OCI-LY7 (cell line): ENCODE measurements at regions not wholly inside any gene's neighbourhood (a gene's known extent, or its start where the extent isn't known, plus 50 kb on each side); places are given as distances from the start of the nearest gene placed in this dataset.

ENCODE experiments used
- BruUV-seq: library from RNA; stranded (reverse); fragments of 400-500 nt; replicated peaks from 2 replicates; lab custom pipeline; 2021; lab: Mats Ljungman, UMichigan
- CTCF ChIA-PET: fragments of 300-600 bp; sonication (Branson Sonifier 250); formaldehyde crosslinking; loops from one replicate; lab custom pipeline; 2022; ENCODE audit warnings: antibody characterized with exemption; ENCODE audit not compliant: unreplicated experiment; lab: Charles Lee
- POLR2A ChIA-PET: fragments of 300-600 bp; sonication (Branson Sonifier 250); formaldehyde crosslinking; loops from one replicate; lab custom pipeline; 2022; ENCODE audit warnings: antibody characterized with exemption; lab: Charles Lee
- DNase-seq: peaks from one replicate; pipeline ENCODE4 v3.0.0-alpha.2; 2015; ENCODE audit warnings: low spot score
- H2AFZ ChIP-seq: fragments of 200-600 bp; sonication (generic), shearing (Covaris generic); 2 replicates; pipeline ENCODE4 v1.6.1; 2014; ENCODE audit warnings: mild to moderate bottlenecking, antibody characterized with exemption, low read length, moderate library complexity
- H3K27ac ChIP-seq: fragments of 200-600 bp; sonication (generic); 2 replicates; pipeline ENCODE4 v1.5.1; 2014; ENCODE audit warnings: mixed run types, low read depth, mild to moderate bottlenecking, moderate library complexity, low read length, inconsistent platforms; ENCODE audit not compliant: poor library complexity, severe bottlenecking
- H3K36me3 ChIP-seq: fragments of 200-600 bp; sonication (generic); 2 replicates; pipeline ENCODE4 v1.6.1; 2014; ENCODE audit warnings: mild to moderate bottlenecking, antibody characterized with exemption, low read length, moderate library complexity, mixed read lengths; ENCODE audit not compliant: insufficient read depth
- H3K4me1 ChIP-seq: fragments of 200-600 bp; sonication (generic); 2 replicates; pipeline ENCODE4 v1.5.1; 2014; ENCODE audit warnings: mild to moderate bottlenecking, low read length; ENCODE audit not compliant: insufficient read depth, poor library complexity, severe bottlenecking
- H3K4me2 ChIP-seq: fragments of 200-600 bp; sonication (generic); 2 replicates; pipeline ENCODE4 v1.6.1; 2014; ENCODE audit warnings: mild to moderate bottlenecking, low read length
- H3K4me3 ChIP-seq: fragments of 200-600 bp; sonication (generic); 2 replicates; pipeline ENCODE4 v1.5.1; 2014; ENCODE audit warnings: mild to moderate bottlenecking, low read depth, low read length; ENCODE audit not compliant: poor library complexity, severe bottlenecking
- H3K79me2 ChIP-seq: fragments of 200-600 bp; sonication (generic); 2 replicates; pipeline ENCODE4 v1.6.1; 2016; ENCODE audit warnings: low read depth, mild to moderate bottlenecking, low read length, moderate library complexity, mixed read lengths; ENCODE audit not compliant: insufficient read depth
- H3K9me2 ChIP-seq: fragments of 200-600 bp; sonication (generic); 2 replicates; pipeline ENCODE4 v1.6.1; 2016; ENCODE audit warnings: mild to moderate bottlenecking, low read length, mixed read lengths; ENCODE audit not compliant: insufficient read depth
- H3K9me3 ChIP-seq: fragments of 200-600 bp; sonication (generic); 2 replicates; pipeline ENCODE4 v1.6.1; 2014; ENCODE audit warnings: mild to moderate bottlenecking, mixed run types, low read length, mixed read lengths
- H4K20me1 ChIP-seq: fragments of 200-600 bp; sonication (generic); 2 replicates; pipeline ENCODE4 v1.6.1; 2014; ENCODE audit warnings: mild to moderate bottlenecking, antibody characterized with exemption, low read length, moderate library complexity, mixed read lengths; ENCODE audit not compliant: insufficient read depth
- CTCF ChIP-seq: fragments of 200-600 bp; sonication (generic); conservative IDR thresholded peaks from 2 replicates; pipeline ENCODE4 v1.5.1; 2014; ENCODE audit warnings: mild to moderate bottlenecking, antibody characterized with exemption, low read length, moderate library complexity, mixed read lengths
- EZH2phosphoT487 ChIP-seq: fragments of 200-600 bp; sonication (generic); IDR thresholded peaks from 2 replicates; pipeline ENCODE4 v1.6.1; 2018; ENCODE audit warnings: low read depth, borderline replicate concordance, mild to moderate bottlenecking, mixed run types, antibody characterized with exemption, low read length, moderate library complexity, mixed read lengths
- intact Hi-C: fragments of 100-400 bp; cut with micrococcal nuclease; formaldehyde crosslinking; loops from one replicate; pipeline ENCODE4 v1.10.0; 2022; ENCODE audit not compliant: unreplicated experiment

- BruUV-seq: no TSS peak
- TF ChIP-seq EZH2phosphoT487 (no peak), CTCF (no peak)
- no peak overlapping the region for H3K4me2 ChIP-seq
- no peaks in the 10 kb centered on the region for H3K9me3 ChIP-seq
- ChIA-PET CTCF (no interaction called here), POLR2A (no interaction called here)
- no peak for DNase-seq
- no peak overlapping the region for H3K4me3 ChIP-seq
- intact Hi-C loops: no loop called here
- H4K20me1 ChIP-seq: no peaks in the 10 kb centered on the region
- H3K27ac ChIP-seq: no peak overlapping the region
- no peaks in the 10 kb centered on the region for H3K4me1 ChIP-seq
- no peaks in the 10 kb centered on the region for H3K9me2 ChIP-seq
- H3K79me2 ChIP-seq: no peaks in the 10 kb centered on the region
- no peaks in the 10 kb centered on the region for H3K36me3 ChIP-seq
- H2AFZ ChIP-seq: no peak overlapping the region
Measured at GRCh38 chr2:235295831-235296230, 198.0 kb upstream of the AGAP1 start.

GRCh38 chr2:235300368-235301201, 193.3 kb upstream of the AGAP1 start:
- no peaks in the 10 kb centered on the region for H3K9me3 ChIP-seq
- ChIA-PET CTCF (no interaction called here), POLR2A (no interaction called here)
- no peak for DNase-seq
- H3K36me3 ChIP-seq: no peaks in the 10 kb centered on the region
- no peak overlapping the region for H3K4me2 ChIP-seq
- no peaks in the 10 kb centered on the region for H3K4me1 ChIP-seq
- intact Hi-C loops: no loop called here
- H3K27ac ChIP-seq: no peak overlapping the region
- no TSS peak for BruUV-seq
- TF ChIP-seq CTCF (no peak), EZH2phosphoT487 (no peak)
- no peak overlapping the region for H3K4me3 ChIP-seq
- H3K79me2 ChIP-seq: no peaks in the 10 kb centered on the region
- no peaks in the 10 kb centered on the region for H3K9me2 ChIP-seq
- H4K20me1 ChIP-seq: no peaks in the 10 kb centered on the region
- no peak overlapping the region for H2AFZ ChIP-seq
